Stimulated activated CD8-positive, alpha-beta memory T cell treated with anti-CD3 and anti-CD28 coated beads, Interleukin-7, amount 100 ng/mL, for 24 hours (primary cell): ENCODE measurements at regions not wholly inside any gene's neighbourhood (a gene's known extent, or its start where the extent isn't known, plus 50 kb on each side); places are given as distances from the start of the nearest gene placed in this dataset.
"Not testable (repeated sequence)": the region's sequence is repeated elsewhere in the genome, so short reads cannot be mapped to it uniquely, and the experiment has no call there.

Experiments
- DNase-seq: peaks from one replicate; pipeline ENCODE4 v3.0.0-alpha.2; 2020; ENCODE audit warnings: low read depth

GRCh38 chr5:177664737-177665136, 64.8 kb downstream of the B4GALT7 start:
- not testable (repeated sequence) for DNase-seq

DNA sequence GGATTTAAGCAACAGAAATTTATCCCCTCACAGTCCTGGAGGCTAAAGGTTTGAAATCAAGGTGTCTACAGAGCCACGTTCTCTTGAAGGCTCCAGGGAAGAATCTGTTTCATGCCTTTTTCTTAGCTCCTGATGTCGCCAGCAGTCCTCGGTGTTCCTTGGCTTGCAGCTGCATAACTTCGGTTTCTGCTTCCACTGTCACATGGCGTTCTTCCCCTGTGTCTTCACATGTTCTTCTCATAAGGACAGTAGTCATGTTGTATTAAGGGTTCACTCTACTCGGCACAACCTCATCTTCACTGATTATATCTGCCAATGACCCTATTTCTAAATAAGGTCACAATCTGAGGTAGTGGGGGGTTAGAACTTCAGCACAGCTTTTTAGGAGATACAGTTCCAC, 65.2 kb downstream of the B4GALT7 start:
- DNase-seq: not testable (repeated sequence)

- not testable (repeated sequence) for DNase-seq
Observed at GRCh38 chr5:177665960-177666359, 66.0 kb downstream of the B4GALT7 start.

DNA sequence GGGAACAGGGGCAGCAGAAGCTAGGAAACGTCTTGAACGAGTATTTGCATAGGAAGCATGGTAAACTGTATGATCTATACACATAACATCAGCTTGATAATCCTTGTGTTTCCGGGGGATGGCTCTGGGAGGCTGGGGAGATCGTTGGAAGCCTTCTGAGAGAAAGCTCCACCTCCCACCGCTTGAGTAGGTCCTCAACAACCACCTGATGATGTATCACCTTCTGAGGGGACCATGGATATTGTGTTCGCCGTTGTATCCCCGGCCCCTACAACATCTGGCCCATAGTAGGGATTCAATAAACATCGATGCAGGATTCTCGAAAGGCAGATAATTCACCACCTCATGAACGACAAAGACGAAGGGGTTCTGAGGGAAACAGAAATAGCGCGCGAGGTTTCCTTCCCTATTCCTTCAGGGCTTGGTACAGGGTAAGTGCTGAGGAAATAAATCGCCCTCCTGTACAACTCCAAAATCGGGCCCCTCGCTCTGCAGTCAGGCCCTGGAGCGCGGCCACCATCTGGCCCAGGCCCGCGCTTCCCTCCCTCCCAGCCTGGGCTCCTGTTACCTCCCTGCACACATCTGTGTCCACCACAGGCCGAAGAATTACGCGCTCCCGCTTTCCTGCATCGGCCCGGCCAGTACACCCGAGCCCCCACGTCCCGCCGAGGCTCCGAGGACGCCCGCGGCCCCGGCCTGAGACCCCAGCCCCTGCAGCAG, 71.3 kb downstream of the B4GALT7 start:
- DNase-seq: not testable (repeated sequence)

DNA sequence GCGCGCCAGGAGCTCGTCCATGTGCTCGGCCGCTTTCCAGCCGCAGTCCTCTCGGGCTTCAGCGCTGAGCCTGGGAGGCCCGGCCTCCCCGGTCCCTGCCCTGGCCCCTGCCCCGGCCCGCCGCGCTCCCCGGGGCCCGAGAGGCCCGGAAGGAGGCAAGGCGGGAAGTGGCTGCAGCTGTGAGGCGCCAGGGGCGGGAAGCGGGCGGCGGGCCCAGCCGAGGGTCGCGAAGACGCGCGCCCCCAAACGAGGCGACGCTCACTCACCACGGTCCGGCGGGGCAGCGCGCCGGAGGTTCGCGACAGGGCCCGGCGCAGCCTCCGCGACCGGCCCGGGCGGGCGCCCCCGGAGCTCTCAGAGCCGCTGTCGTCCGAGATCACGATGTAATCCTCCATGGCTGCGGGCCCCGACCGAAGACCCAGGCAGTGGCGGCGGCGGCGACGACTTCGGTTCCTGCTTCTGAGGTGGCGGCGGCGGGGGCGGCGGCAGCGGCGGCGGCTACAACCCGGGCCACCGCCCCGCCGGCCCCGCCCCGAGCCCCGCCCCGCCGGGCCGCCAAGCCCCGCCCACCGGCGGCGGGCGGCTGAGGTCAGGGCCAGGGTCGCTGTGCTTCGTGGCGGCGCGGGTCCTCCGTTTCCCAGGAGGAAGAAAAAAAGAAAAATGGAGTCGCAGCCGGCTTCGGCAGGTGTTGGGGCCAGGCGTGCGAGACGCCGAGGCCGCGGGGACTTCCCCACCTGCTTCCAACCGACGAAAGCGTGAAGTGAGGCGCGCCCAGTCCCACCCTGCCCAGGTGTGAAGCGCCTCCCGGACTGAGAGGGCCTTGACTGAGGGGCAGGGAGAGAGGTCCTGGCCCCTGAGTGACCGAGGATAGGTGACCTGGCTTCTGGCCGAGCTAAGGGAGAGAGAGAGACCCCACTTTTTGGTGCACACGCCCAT, 72.1 kb downstream of the B4GALT7 start:
- peak; percentile 37 for DNase-seq
